GM12892 (cell line): ENCODE measurements at regions not wholly inside any gene's neighbourhood (a gene's known extent, or its start where the extent isn't known, plus 50 kb on each side); places are given as distances from the start of the nearest gene placed in this dataset.

Source experiments
- POLR2A ChIP-seq: IDR thresholded peaks from 2 replicates; pipeline ENCODE4 v1.6.1; 2011; ENCODE audit warnings: low read depth, low read length, control low read depth
- POLR2AphosphoS5 ChIP-seq: IDR thresholded peaks from 2 replicates; pipeline ENCODE4 v1.6.1; 2011; ENCODE audit warnings: low read depth, low read length, control low read depth
- TAF1 ChIP-seq: IDR thresholded peaks from 2 replicates; pipeline ENCODE4 v1.6.1; 2011; ENCODE audit warnings: low read depth, mild to moderate bottlenecking, control low read depth, low read length, borderline replicate concordance

GRCh38 chr5:171675511-171675910 lies 110.1 kb upstream of the SMIM23 start:
- TF ChIP-seq POLR2AphosphoS5 (no peak), POLR2A (no peak), TAF1 (no peak)
